MM.1S (cell line): ENCODE measurements at regions not wholly inside any gene's neighbourhood (a gene's known extent, or its start where the extent isn't known, plus 50 kb on each side); places are given as distances from the start of the nearest gene placed in this dataset.
A peak's percentile ranks its signal among the peaks of the same experiment; 100 is the strongest.
"Not testable (repeated sequence)": the region's sequence is repeated elsewhere in the genome, so short reads cannot be mapped to it uniquely, and the experiment has no call there.

Experiments used
- DNase-seq: peaks from one replicate; pipeline ENCODE4 v3.0.0-alpha.2; 2015
- H2AFZ ChIP-seq: fragments of 300-600 bp; sonication (generic); 2 replicates; pipeline ENCODE4 v1.6.0; 2016; ENCODE audit warnings: antibody characterized with exemption, low read length
- H3F3A ChIP-seq: fragments of 300-600 bp; sonication (generic); 2 replicates; pipeline ENCODE4 v1.6.1; 2016; ENCODE audit warnings: mild to moderate bottlenecking, antibody characterized with exemption, low read length, moderate library complexity, mixed read lengths; ENCODE audit not compliant: insufficient read depth
- H3K27ac ChIP-seq: fragments of 300-600 bp; sonication (generic); 2 replicates; pipeline ENCODE4 v1.5.1; 2016; ENCODE audit warnings: mild to moderate bottlenecking, low read length
- H3K27me3 ChIP-seq: fragments of 300-600 bp; sonication (generic); replicated peaks from 2 replicates; pipeline ENCODE4 v1.6.0; 2016; ENCODE audit warnings: low read length; ENCODE audit not compliant: insufficient read depth
- H3K36me3 ChIP-seq: fragments of 300-600 bp; sonication (generic); replicated peaks from 2 replicates; pipeline ENCODE4 v1.6.1; 2016; ENCODE audit warnings: mild to moderate bottlenecking, low read length, mixed read lengths; ENCODE audit not compliant: insufficient read depth
- H3K4me1 ChIP-seq: fragments of 300-600 bp; sonication (generic); 2 replicates; pipeline ENCODE4 v1.6.1; 2016; ENCODE audit warnings: low read length, mixed read lengths
- H3K4me2 ChIP-seq: fragments of 300-600 bp; sonication (generic); 2 replicates; pipeline ENCODE4 v1.6.0; 2016; ENCODE audit warnings: low read depth, low read length
- H3K4me3 ChIP-seq: fragments of 300-600 bp; sonication (generic); 2 replicates; pipeline ENCODE4 v1.5.1; 2016; ENCODE audit warnings: low read length, mixed read lengths
- H3K79me2 ChIP-seq: fragments of 300-600 bp; sonication (generic); 2 replicates; pipeline ENCODE4 v1.6.1; 2016; ENCODE audit warnings: mixed run types, low read length, mixed read lengths
- H3K9ac ChIP-seq: fragments of 300-600 bp; sonication (generic); 2 replicates; pipeline ENCODE4 v1.6.1; 2016; ENCODE audit warnings: low read length, mixed read lengths
- H3K9me2 ChIP-seq: fragments of 300-600 bp; sonication (generic); replicated peaks from 2 replicates; pipeline ENCODE4 v1.6.1; 2016; ENCODE audit warnings: mild to moderate bottlenecking, low read length, mixed read lengths; ENCODE audit not compliant: insufficient read depth
- H3K9me3 ChIP-seq: fragments of 300-600 bp; sonication (generic); replicated peaks from 2 replicates; pipeline ENCODE4 v1.6.1; 2016; ENCODE audit warnings: mild to moderate bottlenecking, low read length, mixed read lengths; ENCODE audit not compliant: insufficient read depth
- H4K20me1 ChIP-seq: fragments of 300-600 bp; sonication (generic); 2 replicates; pipeline ENCODE4 v1.6.1; 2016; ENCODE audit warnings: mild to moderate bottlenecking, low read length, moderate library complexity, mixed read lengths; ENCODE audit not compliant: insufficient read depth
- CTCF ChIP-seq: fragments of 300-600 bp; sonication (generic); IDR thresholded peaks from 2 replicates; pipeline ENCODE4 v1.5.1; 2016; ENCODE audit warnings: antibody characterized with exemption, low read length, mixed read lengths
- EZH2 ChIP-seq: fragments of 300-600 bp; sonication (generic); optimal IDR thresholded peaks from 2 replicates; pipeline ENCODE3; 2017; ENCODE audit warnings: low read depth, mild to moderate bottlenecking, antibody characterized with exemption, low read length, mixed read lengths
- EZH2phosphoT487 ChIP-seq: fragments of 300-600 bp; sonication (generic); IDR thresholded peaks from 2 replicates; pipeline ENCODE4 v1.6.1; 2018; ENCODE audit warnings: antibody characterized with exemption, low read length

DNA sequence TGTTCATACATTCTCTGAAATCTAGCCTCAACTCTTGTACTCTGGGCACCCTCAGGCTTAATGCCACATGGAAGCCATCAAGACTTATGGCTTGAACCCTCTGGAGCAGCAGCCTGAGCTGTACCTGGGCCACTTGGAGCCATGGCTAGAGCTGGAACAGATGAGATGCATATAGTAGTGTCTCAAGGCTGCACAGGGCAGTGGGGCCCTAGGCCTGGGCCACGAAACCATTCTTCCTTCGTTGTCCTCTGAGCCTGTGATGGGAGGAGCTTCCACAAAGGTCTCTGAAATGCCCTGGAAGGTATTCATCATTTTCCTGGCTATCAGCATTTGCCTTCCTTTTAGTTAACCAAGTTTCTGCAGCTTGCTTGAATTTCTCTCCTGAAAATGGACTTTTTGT is 1427.2 kb upstream of the PCDH10 start:
- no peaks in the 10 kb centered on the region for H3K27me3 ChIP-seq
- peak overlapping the region; percentile 55; the same call in 1 of the 2 replicates for H3K27ac ChIP-seq
- H3K79me2 ChIP-seq: no peaks in the 10 kb centered on the region
- no peak for DNase-seq
- no peaks in the 10 kb centered on the region for H4K20me1 ChIP-seq
- 0 out of 2 replicates have a peak, but pooled peaks cover 5% of the 10 kb centered on the region for H3K4me1 ChIP-seq
- no peaks in the 10 kb centered on the region for H3K9me3 ChIP-seq
- H3K4me2 ChIP-seq: peak overlapping the region; percentile 15; the same call in 1 of the 2 replicates
- no peaks in the 10 kb centered on the region for H3F3A ChIP-seq
- H3K36me3 ChIP-seq: no peaks in the 10 kb centered on the region
- H3K9me2 ChIP-seq: no peaks in the 10 kb centered on the region
- H3K4me3 ChIP-seq: no peak overlapping the region
- H2AFZ ChIP-seq: no peak overlapping the region
- no peak for TF ChIP-seq EZH2phosphoT487
- no peak for TF ChIP-seq CTCF
- no peak for TF ChIP-seq EZH2
- H3K9ac ChIP-seq: no peak overlapping the region

DNA sequence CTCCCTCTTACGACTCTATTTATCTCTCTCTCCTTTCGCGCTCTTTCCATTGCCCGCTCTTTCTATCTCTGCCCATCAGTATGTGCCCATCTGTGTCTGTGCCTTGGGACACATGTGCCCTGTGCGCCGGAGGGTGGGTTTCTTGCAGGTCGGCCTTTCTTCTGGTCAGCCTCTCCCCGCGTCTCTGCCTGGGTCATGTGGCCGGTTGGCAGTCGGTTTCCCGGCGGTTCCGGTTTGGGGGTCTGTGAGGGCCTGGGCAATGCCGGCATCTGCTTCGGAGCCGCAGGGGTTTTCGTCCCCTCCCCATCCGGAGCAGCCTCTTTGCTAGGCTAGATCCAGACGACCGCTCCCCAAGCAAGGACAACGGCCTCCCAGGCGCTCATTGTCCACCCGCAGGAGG is 1426.0 kb upstream of the PCDH10 start:
- H3K9me3 ChIP-seq: not testable (repeated sequence)

GRCh38 chr4:131724847-131725246 is 1424.2 kb upstream of the PCDH10 start:
- not testable (repeated sequence) for H4K20me1 ChIP-seq, H3K9me2 ChIP-seq, H3K4me1 ChIP-seq, H3K4me3 ChIP-seq, H3K27me3 ChIP-seq, H2AFZ ChIP-seq, H3K79me2 ChIP-seq, H3K4me2 ChIP-seq, H3F3A ChIP-seq, H3K9me3 ChIP-seq, H3K9ac ChIP-seq, H3K27ac ChIP-seq, H3K36me3 ChIP-seq
- peak; percentile 55 for DNase-seq

More for the DNA sequence above, 1426.0 kb upstream of the PCDH10 start:
- not testable (repeated sequence) for DNase-seq, H3K4me1 ChIP-seq, H3K27ac ChIP-seq, H3K9ac ChIP-seq, H3K9me2 ChIP-seq, H2AFZ ChIP-seq, H3K79me2 ChIP-seq, H3K4me3 ChIP-seq, H3F3A ChIP-seq, H3K27me3 ChIP-seq, H4K20me1 ChIP-seq, H3K36me3 ChIP-seq, H3K4me2 ChIP-seq

- not testable (repeated sequence) for H3K27ac ChIP-seq, H3K9me2 ChIP-seq, H4K20me1 ChIP-seq, H3F3A ChIP-seq, DNase-seq, H3K4me2 ChIP-seq, H3K9me3 ChIP-seq, H3K4me3 ChIP-seq, H2AFZ ChIP-seq, H3K79me2 ChIP-seq, H3K27me3 ChIP-seq, H3K36me3 ChIP-seq, H3K9ac ChIP-seq, H3K4me1 ChIP-seq
Observed at GRCh38 chr4:131725521-131725920, 1423.6 kb upstream of the PCDH10 start.

- not testable (repeated sequence) for H3K4me3 ChIP-seq, H3K36me3 ChIP-seq, H3K9ac ChIP-seq, H3K4me1 ChIP-seq, H2AFZ ChIP-seq, H3K9me2 ChIP-seq, H3K27ac ChIP-seq, H3F3A ChIP-seq, H3K27me3 ChIP-seq, DNase-seq, H4K20me1 ChIP-seq, H3K9me3 ChIP-seq, H3K4me2 ChIP-seq, H3K79me2 ChIP-seq
Observed at GRCh38 chr4:131726940-131727339, 1422.2 kb upstream of the PCDH10 start.

DNA sequence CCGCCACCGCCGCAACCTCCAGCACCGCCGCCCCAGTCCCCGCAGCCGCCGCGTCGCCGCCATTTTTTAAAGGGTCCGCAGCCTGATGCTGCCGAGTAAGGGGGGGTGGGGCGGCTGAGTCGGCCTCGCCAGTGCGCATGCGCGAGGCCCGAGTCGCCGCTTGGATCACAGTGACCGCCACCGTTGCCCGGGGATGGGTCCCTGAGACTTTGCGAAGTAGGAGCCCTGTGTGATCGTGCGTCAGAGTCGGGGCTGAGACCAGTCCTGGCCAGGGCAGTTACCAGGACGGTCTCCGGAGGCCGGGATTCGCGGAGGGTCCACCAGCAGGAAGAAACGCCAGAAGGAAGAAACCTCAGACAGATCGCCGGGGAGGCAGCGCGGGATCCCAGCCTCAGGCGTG is 1421.7 kb upstream of the PCDH10 start:
- DNase-seq, H3K27me3 ChIP-seq, H3K9me2 ChIP-seq, H4K20me1 ChIP-seq, H3K9me3 ChIP-seq, H3K9ac ChIP-seq, H2AFZ ChIP-seq, H3K4me2 ChIP-seq, H3F3A ChIP-seq, H3K27ac ChIP-seq, H3K4me1 ChIP-seq, H3K4me3 ChIP-seq, H3K79me2 ChIP-seq, H3K36me3 ChIP-seq: not testable (repeated sequence)

DNA sequence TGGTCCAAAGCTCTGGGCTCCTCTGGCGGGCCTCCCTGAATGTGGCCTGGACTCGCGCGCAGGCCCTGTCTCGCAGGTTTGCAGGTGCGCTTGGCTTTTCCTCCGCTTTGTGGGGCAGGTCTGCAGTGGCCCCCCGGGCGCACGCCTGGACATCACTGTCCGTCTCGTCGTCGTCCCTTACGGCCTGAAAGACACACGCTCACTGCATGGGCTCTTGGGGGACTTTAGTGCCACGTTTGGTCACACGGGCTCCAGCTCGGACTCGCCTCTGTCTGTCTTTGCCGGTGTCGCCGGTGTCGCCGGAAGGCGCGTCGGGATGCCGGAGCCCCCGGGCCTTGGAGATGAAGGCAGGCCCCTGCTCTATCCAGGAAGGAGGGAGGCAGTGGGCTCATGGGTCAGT is 1419.9 kb upstream of the PCDH10 start:
- DNase-seq, H3K27me3 ChIP-seq, H2AFZ ChIP-seq, H3F3A ChIP-seq, H3K4me2 ChIP-seq, H3K4me3 ChIP-seq, H3K9me3 ChIP-seq, H3K79me2 ChIP-seq, H4K20me1 ChIP-seq, H3K36me3 ChIP-seq, H3K9ac ChIP-seq, H3K9me2 ChIP-seq, H3K4me1 ChIP-seq, H3K27ac ChIP-seq: not testable (repeated sequence)
